Caco-2 (cell line): ENCODE measurements at regions not wholly inside any gene's neighbourhood (a gene's known extent, or its start where the extent isn't known, plus 50 kb on each side); places are given as distances from the start of the nearest gene placed in this dataset.

Experiments
- BruUV-seq: library from RNA; stranded (reverse); fragments of 400-500 nt; replicated peaks from 2 replicates; lab custom pipeline; 2021; lab: Mats Ljungman, UMichigan
- CTCF ChIA-PET: fragments of 300-600 bp; sonication (Branson Sonifier 250); formaldehyde crosslinking; loops from one replicate; lab custom pipeline; 2022; ENCODE audit warnings: antibody characterized with exemption; lab: Charles Lee
- POLR2A ChIA-PET: fragments of 300-600 bp; sonication (Branson Sonifier 250); formaldehyde crosslinking; loops from one replicate; lab custom pipeline; 2022; ENCODE audit warnings: antibody characterized with exemption; lab: Charles Lee
- DNase-seq, 2 experiments: peaks; one replicate each; pipeline versions ENCODE4 v3.0.0 to v3.0.0-alpha.2; 2020 to 2022
- H3K27me3 ChIP-seq: replicated peaks from 2 replicates; pipeline ENCODE4 v1.6.0; 2011; ENCODE audit warnings: low read length; ENCODE audit not compliant: control insufficient read depth, insufficient read depth
- H3K36me3 ChIP-seq: 2 replicates; pipeline ENCODE4 v1.5.1; 2011; ENCODE audit warnings: low read length; ENCODE audit not compliant: control insufficient read depth, insufficient read depth
- H3K4me1 ChIP-seq: fragments of 250-450 bp; sonication (Bioruptor Pico); 2 replicates; pipeline ENCODE4 v1.5.1; 2020; ENCODE audit warnings: mild to moderate bottlenecking
- H3K4me3 ChIP-seq: 2 replicates; pipeline ENCODE4 v1.5.1; 2011; ENCODE audit warnings: low read depth, mild to moderate bottlenecking, control low read depth, low read length
- H3K9me3 ChIP-seq: fragments of 250-450 bp; sonication (Bioruptor Pico); 2 replicates; pipeline ENCODE4 v1.5.1; 2020; ENCODE audit warnings: mild to moderate bottlenecking, moderate library complexity
- H3K27ac Mint-ChIP-seq: one replicate; pipeline ENCODE4 v1.8.0; 2022; ENCODE audit warnings: mixed read lengths; ENCODE audit not compliant: unreplicated experiment
- H3K27me3 Mint-ChIP-seq: one replicate; pipeline ENCODE4 v1.8.0; 2022; ENCODE audit warnings: mixed read lengths; ENCODE audit not compliant: insufficient read depth, unreplicated experiment
- H3K36me3 Mint-ChIP-seq: one replicate; pipeline ENCODE4 v1.8.0; 2022; ENCODE audit warnings: mild to moderate bottlenecking, mixed read lengths; ENCODE audit not compliant: insufficient read depth, unreplicated experiment
- H3K4me1 Mint-ChIP-seq: one replicate; pipeline ENCODE4 v1.8.0; 2022; ENCODE audit warnings: low read depth, mixed read lengths; ENCODE audit not compliant: unreplicated experiment
- H3K4me3 Mint-ChIP-seq: one replicate; pipeline ENCODE4 v1.8.0; 2022; ENCODE audit warnings: mild to moderate bottlenecking, moderate library complexity, mixed read lengths; ENCODE audit not compliant: unreplicated experiment
- H3K9me3 Mint-ChIP-seq: one replicate; pipeline ENCODE4 v1.8.0; 2022; ENCODE audit warnings: mixed read lengths; ENCODE audit not compliant: unreplicated experiment
- CTCF ChIP-seq, 2 experiments: fragments of 200-600 bp in 1 of 2; IDR thresholded peaks; 1 replicate in 1 of 2; 2 replicates in 1 of 2; pipeline versions ENCODE4 v1.5.1 to v1.8.0; 2011 to 2022; ENCODE audit warnings: antibody characterized with exemption in 1 of 2, control low read depth in 1 of 2, inconsistent platforms in 1 of 2, low read depth in 1 of 2, low read length in 1 of 2, mild to moderate bottlenecking in 1 of 2, moderate library complexity in 1 of 2; ENCODE audit not compliant: insufficient read depth in 1 of 2, severe bottlenecking in 1 of 2, unreplicated experiment in 1 of 2
- intact Hi-C: fragments of 100-400 bp; cut with micrococcal nuclease; formaldehyde crosslinking; loops from one replicate; pipeline ENCODE4 v1.10.0; 2022; ENCODE audit not compliant: unreplicated experiment

GRCh38 chrX:26414534-26414933 lies 198.6 kb downstream of the MAGEB5 start:
- intact Hi-C loops: no loop called here
- no peak overlapping the region for H3K4me3 Mint-ChIP-seq
- BruUV-seq: no TSS peak

GRCh38 chrX:26411045-26411444 lies 195.1 kb downstream of the MAGEB5 start:
- Histone ChIP-seq H3K4me3 (no peak overlapping the region), H3K4me1 (no peaks in the 10 kb centered on the region), H3K9me3 (no peaks in the 10 kb centered on the region), H3K27me3 (no peaks in the 10 kb centered on the region), H3K36me3 (no peaks in the 10 kb centered on the region)
- H3K36me3 Mint-ChIP-seq: no peaks in the 10 kb centered on the region
- POLR2A ChIA-PET: no interaction called here
- BruUV-seq: no TSS peak
- DNase-seq: no peak
- H3K27me3 Mint-ChIP-seq: peaks cover 6% of the 10 kb centered on the region
- no peak for TF ChIP-seq CTCF (IDR thresholded peaks at IDR 0.05; ENCODE audit: insufficient read depth in 1 of 2, low read depth in 1 of 2, low read length in 1 of 2, severe bottlenecking in 1 of 2, unreplicated experiment in 1 of 2)
- no peaks in the 10 kb centered on the region for H3K9me3 Mint-ChIP-seq
- no peak overlapping the region for H3K27ac Mint-ChIP-seq
- no peaks in the 10 kb centered on the region for H3K4me1 Mint-ChIP-seq
- CTCF ChIA-PET: no interaction called here
- no peak overlapping the region for H3K4me3 Mint-ChIP-seq
- intact Hi-C loops: no loop called here

More at GRCh38 chrX:26414534-26414933, 198.6 kb downstream of the MAGEB5 start:
- Mint-ChIP-seq H3K9me3 (no peaks in the 10 kb centered on the region), H3K36me3 (peaks cover 6% of the 10 kb centered on the region), H3K4me1 (no peaks in the 10 kb centered on the region), H3K27ac (no peak overlapping the region), H3K27me3 (peaks cover 13% of the 10 kb centered on the region)
- ChIA-PET POLR2A (no interaction called here), CTCF (no interaction called here)
- Histone ChIP-seq H3K4me3 (no peak overlapping the region), H3K27me3 (no peaks in the 10 kb centered on the region), H3K36me3 (no peaks in the 10 kb centered on the region), H3K9me3 (no peaks in the 10 kb centered on the region), H3K4me1 (no peaks in the 10 kb centered on the region)
- no peak for DNase-seq
- TF ChIP-seq CTCF (IDR thresholded peaks at IDR 0.05; ENCODE audit: insufficient read depth in 1 of 2, low read depth in 1 of 2, low read length in 1 of 2, severe bottlenecking in 1 of 2, unreplicated experiment in 1 of 2): no peak

GRCh38 chrX:26409636-26410035 lies 193.7 kb downstream of the MAGEB5 start:
- ChIA-PET POLR2A (no interaction called here), CTCF (no interaction called here)
- BruUV-seq: no TSS peak
- no peak for DNase-seq
- Mint-ChIP-seq H3K27me3 (peaks cover 6% of the 10 kb centered on the region), H3K36me3 (no peaks in the 10 kb centered on the region), H3K27ac (no peak overlapping the region), H3K9me3 (no peaks in the 10 kb centered on the region), H3K4me3 (no peak overlapping the region), H3K4me1 (no peaks in the 10 kb centered on the region)
- no peaks in the 10 kb centered on the region for H3K27me3 ChIP-seq
- H3K4me3 ChIP-seq: no peak overlapping the region
- H3K4me1 ChIP-seq: no peaks in the 10 kb centered on the region
- TF ChIP-seq CTCF (IDR thresholded peaks at IDR 0.05; ENCODE audit: insufficient read depth in 1 of 2, low read depth in 1 of 2, low read length in 1 of 2, severe bottlenecking in 1 of 2, unreplicated experiment in 1 of 2): no peak
- H3K36me3 ChIP-seq: no peaks in the 10 kb centered on the region
- intact Hi-C loops: no loop called here
- H3K9me3 ChIP-seq: no peaks in the 10 kb centered on the region
